Activated CD4-positive, alpha-beta T cell treated with anti-CD3 and anti-CD28 coated beads, Interleukin-2, amount 10 ng/mL, durations not matched to agents 24 days and 14 days (primary cell): ENCODE measurements at regions not wholly inside any gene's neighbourhood (a gene's known extent, or its start where the extent isn't known, plus 50 kb on each side); places are given as distances from the start of the nearest gene placed in this dataset.

Source experiments
- DNase-seq: peaks from one replicate; pipeline ENCODE4 v3.0.0; 2022
- H3K27ac Mint-ChIP-seq: one replicate; pipeline ENCODE4 v1.8.0; 2022; ENCODE audit warnings: mild to moderate bottlenecking, mixed read lengths
- H3K27me3 Mint-ChIP-seq: one replicate; pipeline ENCODE4 v1.8.0; 2022; ENCODE audit warnings: mixed read lengths
- H3K36me3 Mint-ChIP-seq: one replicate; pipeline ENCODE4 v1.8.0; 2022; ENCODE audit warnings: low read depth, mild to moderate bottlenecking, mixed read lengths
- H3K4me1 Mint-ChIP-seq: one replicate; pipeline ENCODE4 v1.8.0; 2021; ENCODE audit warnings: mixed read lengths
- H3K4me3 Mint-ChIP-seq: one replicate; pipeline ENCODE4 v1.8.0; 2022; ENCODE audit warnings: mild to moderate bottlenecking, moderate library complexity, mixed read lengths
- H3K9me3 Mint-ChIP-seq: one replicate; pipeline ENCODE4 v1.8.0; 2021; ENCODE audit warnings: mixed read lengths
- intact Hi-C: fragments of 100-400 bp; cut with micrococcal nuclease; formaldehyde crosslinking; loops from one replicate; pipeline ENCODE4 v1.15.1; 2023

GRCh38 chr21:16608209-16608830 lies 878.5 kb downstream of the USP25 start:
- H3K36me3 Mint-ChIP-seq, result no peaks in the 10 kb centered on the region
- no peaks in the 10 kb centered on the region for H3K4me1 Mint-ChIP-seq
- intact Hi-C loops, result no loop called here
- peaks cover 3% of the 10 kb centered on the region for H3K9me3 Mint-ChIP-seq
- H3K27ac Mint-ChIP-seq, result no peak overlapping the region
- no peaks in the 10 kb centered on the region for H3K27me3 Mint-ChIP-seq
- H3K4me3 Mint-ChIP-seq, result no peak overlapping the region
- no peak for DNase-seq

- Mint-ChIP-seq H3K4me3 (no peak overlapping the region), H3K4me1 (no peaks in the 10 kb centered on the region), H3K36me3 (no peaks in the 10 kb centered on the region), H3K27me3 (no peaks in the 10 kb centered on the region), H3K9me3 (peaks cover 11% of the 10 kb centered on the region), H3K27ac (no peak overlapping the region)
- no peak for DNase-seq
- intact Hi-C loops, result no loop called here
Observed at GRCh38 chr21:16619281-16619680, 889.5 kb downstream of the USP25 start.

GRCh38 chr21:16620786-16621320 lies 891.1 kb downstream of the USP25 start:
- Mint-ChIP-seq H3K36me3 (no peaks in the 10 kb centered on the region), H3K4me1 (no peaks in the 10 kb centered on the region), H3K4me3 (no peak overlapping the region), H3K27me3 (no peaks in the 10 kb centered on the region), H3K27ac (no peak overlapping the region), H3K9me3 (peaks cover 11% of the 10 kb centered on the region)
- DNase-seq, result no peak
- intact Hi-C loops, result no loop called here

GRCh38 chr21:16624479-16625118 lies 888.2 kb upstream of the CXADR start:
- no peaks in the 10 kb centered on the region for H3K27me3 Mint-ChIP-seq
- intact Hi-C loops, result no loop called here
- no peak for DNase-seq
- H3K4me1 Mint-ChIP-seq, result no peaks in the 10 kb centered on the region
- H3K4me3 Mint-ChIP-seq, result no peak overlapping the region
- no peaks in the 10 kb centered on the region for H3K36me3 Mint-ChIP-seq
- peaks cover 3% of the 10 kb centered on the region for H3K9me3 Mint-ChIP-seq
- no peak overlapping the region for H3K27ac Mint-ChIP-seq

GRCh38 chr21:16625491-16625890 lies 887.4 kb upstream of the CXADR start:
- Mint-ChIP-seq H3K9me3 (peaks cover 2% of the 10 kb centered on the region), H3K4me3 (no peak overlapping the region), H3K4me1 (no peaks in the 10 kb centered on the region), H3K27ac (no peak overlapping the region), H3K27me3 (no peaks in the 10 kb centered on the region), H3K36me3 (no peaks in the 10 kb centered on the region)
- intact Hi-C loops, result no loop called here
- no peak for DNase-seq

- Mint-ChIP-seq H3K9me3 (no peaks in the 10 kb centered on the region), H3K27ac (no peak overlapping the region), H3K4me3 (no peak overlapping the region), H3K36me3 (no peaks in the 10 kb centered on the region), H3K4me1 (no peaks in the 10 kb centered on the region), H3K27me3 (no peaks in the 10 kb centered on the region)
- intact Hi-C loops, result no loop called here
- no peak for DNase-seq
Observed at GRCh38 chr21:16633831-16634459, 878.9 kb upstream of the CXADR start.

- intact Hi-C loops, result no loop called here
- Mint-ChIP-seq H3K27ac (no peak overlapping the region), H3K27me3 (no peaks in the 10 kb centered on the region), H3K4me3 (no peak overlapping the region), H3K36me3 (no peaks in the 10 kb centered on the region), H3K9me3 (no peaks in the 10 kb centered on the region), H3K4me1 (no peaks in the 10 kb centered on the region)
- no peak for DNase-seq
Observed at GRCh38 chr21:16634515-16634914, 878.3 kb upstream of the CXADR start.

GRCh38 chr21:16640297-16641027 lies 872.4 kb upstream of the CXADR start:
- Mint-ChIP-seq H3K27me3 (no peaks in the 10 kb centered on the region), H3K36me3 (no peaks in the 10 kb centered on the region), H3K4me1 (no peaks in the 10 kb centered on the region), H3K4me3 (no peak overlapping the region), H3K9me3 (peaks cover 4% of the 10 kb centered on the region), H3K27ac (no peak overlapping the region)
- no peak for DNase-seq
- intact Hi-C loops, result no loop called here

- no peaks in the 10 kb centered on the region for H3K27me3 Mint-ChIP-seq
- H3K27ac Mint-ChIP-seq, result no peak overlapping the region
- intact Hi-C loops, result no loop called here
- no peaks in the 10 kb centered on the region for H3K4me1 Mint-ChIP-seq
- no peak overlapping the region for H3K4me3 Mint-ChIP-seq
- H3K36me3 Mint-ChIP-seq, result no peaks in the 10 kb centered on the region
- no peak for DNase-seq
- peaks cover 4% of the 10 kb centered on the region for H3K9me3 Mint-ChIP-seq
Observed at GRCh38 chr21:16642353-16642752, 870.5 kb upstream of the CXADR start.

GRCh38 chr21:16644685-16645084 lies 868.2 kb upstream of the CXADR start:
- no peak overlapping the region for H3K4me3 Mint-ChIP-seq
- H3K4me1 Mint-ChIP-seq, result no peaks in the 10 kb centered on the region
- no peaks in the 10 kb centered on the region for H3K27me3 Mint-ChIP-seq
- H3K27ac Mint-ChIP-seq, result no peak overlapping the region
- H3K9me3 Mint-ChIP-seq, result peaks cover 4% of the 10 kb centered on the region
- no peaks in the 10 kb centered on the region for H3K36me3 Mint-ChIP-seq
- intact Hi-C loops, result no loop called here
- no peak for DNase-seq

- Mint-ChIP-seq H3K27me3 (no peaks in the 10 kb centered on the region), H3K9me3 (peaks cover 4% of the 10 kb centered on the region), H3K27ac (no peak overlapping the region), H3K36me3 (no peaks in the 10 kb centered on the region), H3K4me3 (no peak overlapping the region), H3K4me1 (no peaks in the 10 kb centered on the region)
- intact Hi-C loops, result no loop called here
- DNase-seq, result no peak
Observed at GRCh38 chr21:16650714-16651366, 862.0 kb upstream of the CXADR start.

- H3K36me3 Mint-ChIP-seq, result no peaks in the 10 kb centered on the region
Observed at GRCh38 chr21:16651956-16652355, 860.9 kb upstream of the CXADR start.

GRCh38 chr21:16663436-16663835 lies 849.4 kb upstream of the CXADR start:
- intact Hi-C loops, result no loop called here
- Mint-ChIP-seq H3K4me1 (no peaks in the 10 kb centered on the region), H3K4me3 (no peak overlapping the region), H3K27ac (no peak overlapping the region), H3K36me3 (no peaks in the 10 kb centered on the region), H3K9me3 (no peaks in the 10 kb centered on the region), H3K27me3 (no peaks in the 10 kb centered on the region)
- DNase-seq, result no peak

More at GRCh38 chr21:16651956-16652355, 860.9 kb upstream of the CXADR start:
- H3K27ac Mint-ChIP-seq, result no peak overlapping the region
- no peak for DNase-seq
- no peaks in the 10 kb centered on the region for H3K27me3 Mint-ChIP-seq
- peaks cover 4% of the 10 kb centered on the region for H3K9me3 Mint-ChIP-seq
- H3K4me3 Mint-ChIP-seq, result no peak overlapping the region
- no peaks in the 10 kb centered on the region for H3K4me1 Mint-ChIP-seq
- intact Hi-C loops, result no loop called here
